ENCODE measurements at regions not wholly inside any gene's neighbourhood (a gene's known extent, or its start where the extent isn't known, plus 50 kb on each side); places are given as distances from the start of the nearest gene placed in this dataset.
A peak's percentile ranks its signal among the peaks of the same experiment; 100 is the strongest.

GRCh38 chr14:39683691-39684260 is 251.5 kb upstream of the FBXO33 start:
- no peak for DNase-seq (ENCODE audit: low read depth, low spot score)

GRCh38 chr14:39682582-39682981 is 250.3 kb upstream of the FBXO33 start:
- DNase-seq (ENCODE audit: low read depth, low spot score): no peak

GRCh38 chr14:39681782-39682399 is 249.7 kb upstream of the FBXO33 start:
- DNase-seq (ENCODE audit: low read depth, low spot score): no peak

GRCh38 chr14:39680777-39681176 is 248.5 kb upstream of the FBXO33 start:
- no peak for DNase-seq (ENCODE audit: low read depth, low spot score)

GRCh38 chr14:39673734-39674133 is 241.5 kb upstream of the FBXO33 start:
- DNase-seq (ENCODE audit: low read depth, low spot score): no peak

- no peak for DNase-seq (ENCODE audit: low read depth, low spot score)
Measured at GRCh38 chr14:39673270-39673711, 241.1 kb upstream of the FBXO33 start.

GRCh38 chr14:39668449-39668848 is 236.2 kb upstream of the FBXO33 start:
- DNase-seq (ENCODE audit: low read depth, low spot score): no peak

GRCh38 chr14:39666386-39666785 is 234.2 kb upstream of the FBXO33 start:
- no peak for DNase-seq (ENCODE audit: low read depth, low spot score)

- DNase-seq (ENCODE audit: low read depth, low spot score): no peak
Measured at GRCh38 chr14:39665075-39665475, 232.8 kb upstream of the FBXO33 start.

GRCh38 chr14:39664646-39665045 is 232.4 kb upstream of the FBXO33 start:
- DNase-seq (ENCODE audit: low read depth, low spot score): no peak

GRCh38 chr14:39641224-39641623 is 209.0 kb upstream of the FBXO33 start:
- DNase-seq (ENCODE audit: low read depth, low spot score): no peak

GRCh38 chr14:39639009-39639408 is 206.8 kb upstream of the FBXO33 start:
- DNase-seq (ENCODE audit: low read depth, low spot score): peak; percentile 1

- no peak for DNase-seq (ENCODE audit: low read depth, low spot score)
Measured at GRCh38 chr14:39628087-39628486, 195.9 kb upstream of the FBXO33 start.

- DNase-seq (ENCODE audit: low read depth, low spot score): no peak
Measured at GRCh38 chr14:39626589-39627576, 194.7 kb upstream of the FBXO33 start.

- DNase-seq (ENCODE audit: low read depth, low spot score): no peak
Measured at GRCh38 chr14:39621678-39622077, 189.4 kb upstream of the FBXO33 start.

GRCh38 chr14:39621223-39621622 is 189.0 kb upstream of the FBXO33 start:
- no peak for DNase-seq (ENCODE audit: low read depth, low spot score)

- no peak for DNase-seq (ENCODE audit: low read depth, low spot score)
Measured at GRCh38 chr14:39617537-39617936, 185.3 kb upstream of the FBXO33 start.

GRCh38 chr14:39615352-39615751 is 183.1 kb upstream of the FBXO33 start:
- no peak for DNase-seq (ENCODE audit: low read depth, low spot score)

- no peak for DNase-seq (ENCODE audit: low read depth, low spot score)
Measured at GRCh38 chr14:39614297-39614923, 182.2 kb upstream of the FBXO33 start.

GRCh38 chr14:39609119-39609518 is 176.9 kb upstream of the FBXO33 start:
- DNase-seq (ENCODE audit: low read depth, low spot score): no peak

GRCh38 chr14:39607978-39608377 is 175.7 kb upstream of the FBXO33 start:
- no peak for DNase-seq (ENCODE audit: low read depth, low spot score)

GRCh38 chr14:39603942-39604341 is 171.7 kb upstream of the FBXO33 start:
- no peak for DNase-seq (ENCODE audit: low read depth, low spot score)

All from ELF-1 (cell line).